GM12878 (cell line): ENCODE measurements at regions not wholly inside any gene's neighbourhood (a gene's known extent, or its start where the extent isn't known, plus 50 kb on each side); places are given as distances from the start of the nearest gene placed in this dataset.

Experiments
- ATAC-seq: fragments of 200-7000 bp; cut with Tn5 transposase; 3 replicates; pipeline ENCODE4 v1.9.1; 2020; ENCODE audit warnings: mild to moderate bottlenecking, moderate library complexity
- BruUV-seq: library from RNA; stranded (reverse); fragments of 400-500 nt; replicated peaks from 2 replicates; lab custom pipeline; 2021; lab: Mats Ljungman, UMichigan
- CTCF ChIA-PET: fragments of 300-600 bp; sonication (Branson Sonifier 250); formaldehyde crosslinking; extraction: SDS; loops from one replicate; lab custom pipeline; 2021; ENCODE audit warnings: inconsistent platforms; lab: Yijun Ruan, JAX
- POLR2A ChIA-PET: fragments of 350-600 bp; formaldehyde crosslinking; extraction: SDS; loops from one replicate; lab custom pipeline; 2021; ENCODE audit warnings: inconsistent platforms; lab: Charles Lee
- RAD21 ChIA-PET: fragments of 300-600 bp; sonication (Branson Sonifier 250); formaldehyde crosslinking; loops from one replicate; lab custom pipeline; 2023; ENCODE audit warnings: antibody characterized with exemption; ENCODE audit not compliant: unreplicated experiment; lab: Charles Lee
- SMC1A ChIA-PET: fragments of 300-600 bp; sonication (Branson Sonifier 250); formaldehyde crosslinking; loops from one replicate; lab custom pipeline; 2023; ENCODE audit not compliant: unreplicated experiment, uncharacterized antibody; lab: Charles Lee
- DNase-seq: peaks from one replicate; pipeline ENCODE4 v3.0.0-alpha.2; 2011; ENCODE audit warnings: low read depth, low spot score
- FAIRE-seq: peaks from 3 replicates; lab custom pipeline; 2011; peaks lifted over from hg19 to GRCh38; lab: Jason Lieb, UNC
- H2AFZ ChIP-seq: 2 replicates; pipeline ENCODE4 v1.6.0; 2011; ENCODE audit warnings: low read depth, low read length, control low read depth; ENCODE audit not compliant: control insufficient read depth
- H3K27ac ChIP-seq: 2 replicates; pipeline ENCODE4 v1.5.1; 2011; ENCODE audit warnings: control low read depth; ENCODE audit not compliant: control insufficient read depth, insufficient read depth
- H3K27me3 ChIP-seq, 2 experiments: replicated peaks in 1 of 2; 2 replicates each; pipeline versions ENCODE4 v1.6.0 to v1.6.1; 2011; ENCODE audit warnings: low read length in 1 of 2; ENCODE audit not compliant: control insufficient read depth in 2 of 2, insufficient read depth in 2 of 2
- H3K36me3 ChIP-seq, 2 experiments: 2 replicates each; pipeline ENCODE4 v1.5.1; 2011; ENCODE audit warnings: low read length in 1 of 2; ENCODE audit not compliant: control insufficient read depth in 2 of 2, insufficient read depth in 2 of 2
- H3K4me1 ChIP-seq: 2 replicates; pipeline ENCODE4 v1.6.1; 2011; ENCODE audit warnings: mild to moderate bottlenecking, low read length, moderate library complexity, mixed read lengths; ENCODE audit not compliant: control insufficient read depth, insufficient read depth
- H3K4me2 ChIP-seq: 2 replicates; pipeline ENCODE4 v1.6.0; 2011; ENCODE audit warnings: control low read depth; ENCODE audit not compliant: control insufficient read depth, insufficient read depth
- H3K4me3 ChIP-seq: fragments of 200-600 bp; sonication (generic); 2 replicates; pipeline ENCODE4 v1.5.1; 2016
- H3K79me2 ChIP-seq: 2 replicates; pipeline ENCODE4 v1.6.0; 2011; ENCODE audit warnings: low read length; ENCODE audit not compliant: control insufficient read depth, insufficient read depth
- H3K9ac ChIP-seq: 2 replicates; pipeline ENCODE4 v1.8.0; 2011; ENCODE audit warnings: low read length, control low read depth, mixed read lengths; ENCODE audit not compliant: control insufficient read depth, insufficient read depth
- H3K9me3 ChIP-seq: replicated peaks from 3 replicates; pipeline ENCODE4 v1.5.1; 2011; ENCODE audit warnings: mild to moderate bottlenecking, low read length; ENCODE audit not compliant: control insufficient read depth, insufficient read depth
- H4K20me1 ChIP-seq: 2 replicates; pipeline ENCODE4 v1.6.0; 2011; ENCODE audit not compliant: control insufficient read depth, insufficient read depth
- BACH1 ChIP-seq: fragments of 450-650 bp; IDR thresholded peaks from 2 replicates; pipeline ENCODE4 v1.6.1; 2017; ENCODE audit warnings: mild to moderate bottlenecking, borderline replicate concordance
- CHD1 ChIP-seq: IDR thresholded peaks from 2 replicates; pipeline ENCODE4 v1.6.1; 2012; ENCODE audit warnings: low read depth, low read length, improper control_type of control experiment
- CREB1 ChIP-seq: IDR thresholded peaks from 2 replicates; pipeline ENCODE4 v1.6.1; 2012; ENCODE audit warnings: low read depth, mild to moderate bottlenecking, inconsistent platforms
- EGR1 ChIP-seq, 2 experiments: IDR thresholded peaks; 1 replicate in 1 of 2; 2 replicates in 1 of 2; pipeline ENCODE4 v1.6.1; 2011 to 2012; ENCODE audit warnings: low read depth in 2 of 2, low read length in 2 of 2, borderline replicate concordance in 1 of 2, mild to moderate bottlenecking in 1 of 2, moderate library complexity in 1 of 2
- EP300 ChIP-seq, 2 experiments: fragments of 150-350 bp in 1 of 2; IDR thresholded peaks; 2 replicates each; pipeline ENCODE4 v1.6.1; 2011 to 2012; ENCODE audit warnings: low read depth in 2 of 2, low read length in 2 of 2, borderline replicate concordance in 1 of 2, improper control_type of control experiment in 1 of 2, inconsistent platforms in 1 of 2; ENCODE audit not compliant: control insufficient read depth in 1 of 2
- FOXK2 ChIP-seq: fragments of 450-650 bp; IDR thresholded peaks from 2 replicates; pipeline ENCODE4 v1.6.1; 2017; ENCODE audit warnings: mild to moderate bottlenecking, moderate library complexity
- HSF1 ChIP-seq: fragments of 150-350 bp; IDR thresholded peaks from 2 replicates; pipeline ENCODE4 v1.6.1; 2014; ENCODE audit warnings: mild to moderate bottlenecking, low read depth, low read length
- MTA2 ChIP-seq: fragments of 450-650 bp; IDR thresholded peaks from 2 replicates; pipeline ENCODE4 v1.6.1; 2016; ENCODE audit warnings: low read depth, mild to moderate bottlenecking, moderate library complexity
- MTA3 ChIP-seq: IDR thresholded peaks from 2 replicates; pipeline ENCODE4 v1.6.1; 2012; ENCODE audit warnings: low read length, inconsistent platforms, borderline replicate concordance
- PBX3 ChIP-seq: IDR thresholded peaks from 2 replicates; pipeline ENCODE4 v1.6.1; 2011; ENCODE audit warnings: mild to moderate bottlenecking, low read depth, low read length, moderate library complexity; ENCODE audit not compliant: insufficient replicate concordance
- POLR2AphosphoS2 ChIP-seq: IDR thresholded peaks from 2 replicates; pipeline ENCODE4 v1.6.1; 2011; ENCODE audit warnings: low read depth, mild to moderate bottlenecking, low read length, improper control_type of control experiment, moderate library complexity
- POLR2AphosphoS5 ChIP-seq: IDR thresholded peaks from 2 replicates; pipeline ENCODE4 v1.6.1; 2011; ENCODE audit warnings: mild to moderate bottlenecking, low read length, inconsistent platforms
- RCOR1 ChIP-seq: conservative IDR thresholded peaks from 2 replicates; pipeline ENCODE4 v1.6.1; 2012; ENCODE audit warnings: low read depth, low read length, improper control_type of control experiment
- STAT3 ChIP-seq: IDR thresholded peaks from 2 replicates; pipeline ENCODE4 v1.6.1; 2011; ENCODE audit warnings: low read depth, low read length, improper control_type of control experiment
- TAF1 ChIP-seq: IDR thresholded peaks from 2 replicates; pipeline ENCODE4 v1.6.1; 2011; ENCODE audit warnings: mild to moderate bottlenecking, low read depth, low read length, borderline replicate concordance
- TCF3 ChIP-seq: IDR thresholded peaks from 2 replicates; pipeline ENCODE4 v1.6.1; 2012; ENCODE audit warnings: low read depth, mild to moderate bottlenecking, low read length, borderline replicate concordance; ENCODE audit not compliant: insufficient read depth
- ZNF274 ChIP-seq: IDR thresholded peaks from one replicate; pipeline ENCODE4 v1.8.0; 2011; ENCODE audit not compliant: insufficient read length, insufficient read depth
- WGBS: methylation state at CpG from one replicate; pipeline ENCODE4 v1.1.6; 2016; ENCODE audit warnings: low lambda C conversion rate; ENCODE audit not compliant: insufficient replicate concordance, insufficient coverage; ENCODE audit errors: missing lambda C conversion rate; 5-methylcytosine and 5-hydroxymethylcytosine counted together
- in situ Hi-C: fragments of 300-500 bp; cut with MboI; formaldehyde crosslinking; loops from 9 replicates; pipeline ENCODE4 v1.14.3; 2018; ENCODE audit warnings: mixed read lengths
- intact Hi-C: fragments of 100-400 bp; cut with micrococcal nuclease; formaldehyde crosslinking; loops from one replicate; pipeline ENCODE4 v1.14.2; 2022; ENCODE audit not compliant: unreplicated experiment

GRCh38 chr1:213399695-213400094 lies 348.7 kb downstream of the RPS6KC1 start:
- no peaks in the 10 kb centered on the region for H3K27me3 ChIP-seq
- FAIRE-seq (no peak), ATAC-seq (no peak)
- RAD21 ChIA-PET: no interaction called here
- intact Hi-C loops (no loop called here), in situ Hi-C loops (no loop called here)
- BruUV-seq: no TSS peak
- H3K4me1 ChIP-seq: no peaks in the 10 kb centered on the region
- H3K27ac ChIP-seq: no peak overlapping the region
- WGBS: 64% methylated on average over 10 of the region's 10 CpGs
- H3K9ac ChIP-seq: no peak overlapping the region
- no peak overlapping the region for H3K4me2 ChIP-seq
- no peaks in the 10 kb centered on the region for H4K20me1 ChIP-seq
- no peak overlapping the region for H3K4me3 ChIP-seq
- no peak overlapping the region for H2AFZ ChIP-seq
- H3K79me2 ChIP-seq: no peaks in the 10 kb centered on the region
- H3K9me3 ChIP-seq: no peaks in the 10 kb centered on the region
- TF ChIP-seq TCF3 (no peak), EGR1 (IDR thresholded peaks at IDR 0.05; ENCODE audit: borderline replicate concordance in 1 of 2, low read depth in 2 of 2, low read length in 2 of 2) (no peak), PBX3 (no peak), EP300 (IDR thresholded peaks at IDR 0.05; ENCODE audit: borderline replicate concordance in 1 of 2, control insufficient read depth in 1 of 2, low read depth in 2 of 2, low read length in 2 of 2) (no peak), MTA2 (no peak), TAF1 (no peak), POLR2AphosphoS5 (no peak), BACH1 (no peak), STAT3 (no peak), FOXK2 (no peak), CREB1 (no peak), POLR2AphosphoS2 (no peak), RCOR1 (no peak), ZNF274 (no peak), MTA3 (no peak), CHD1 (no peak), HSF1 (no peak)
- TF ChIP-seq, all 136 proteins: peak for 0
- SMC1A ChIA-PET: interaction anchor here (0.9 kb wide), 1 partner anchor 16 kb away, joined by 3 read pairs; no protein-coding TSS in a partner anchor
- no peak for DNase-seq
- POLR2A ChIA-PET: no interaction called here
- CTCF ChIA-PET: interaction anchor here (0.6 kb wide), 1 partner anchor 61 kb away, joined by 3 read pairs; no protein-coding TSS in a partner anchor
- no peaks in the 10 kb centered on the region for H3K36me3 ChIP-seq
